ENCODE measurements at regions not wholly inside any gene's neighbourhood (a gene's known extent, or its start where the extent isn't known, plus 50 kb on each side); places are given as distances from the start of the nearest gene placed in this dataset.

DNA sequence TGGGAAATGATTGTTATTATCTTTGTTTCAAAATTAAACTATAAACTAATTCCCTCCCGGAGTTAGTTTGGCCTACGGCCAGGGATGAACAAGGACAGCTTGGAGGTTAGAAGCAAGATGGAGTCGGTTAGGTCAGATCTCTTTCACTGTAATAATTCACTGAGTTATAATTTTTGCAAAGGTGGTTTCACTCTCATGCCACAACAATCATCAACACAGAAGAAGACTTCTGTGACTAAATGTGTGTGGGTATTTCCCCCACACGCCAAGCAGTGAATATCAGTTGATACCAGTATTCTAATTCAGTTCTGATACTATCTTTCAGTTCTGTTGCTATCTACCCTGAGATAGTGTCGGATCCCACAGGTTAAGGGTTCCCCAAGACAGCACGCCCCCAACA is 215.1 kb downstream of the S1PR1 start:
- Histone ChIP-seq H3K36me3 (no peaks in the 10 kb centered on the region), H3K27me3 (no peaks in the 10 kb centered on the region), H3K4me3 (no peak overlapping the region), H3K4me1 (no peaks in the 10 kb centered on the region), H3K27ac (no peak overlapping the region), H3K9me3 (peaks cover 0 to 11% (median 0%) of the 10 kb centered on the region in 12 donors)
- no peak for TF ChIP-seq POLR2A (IDR thresholded peaks at IDR 0.05)
- TF ChIP-seq, protein P1, sequence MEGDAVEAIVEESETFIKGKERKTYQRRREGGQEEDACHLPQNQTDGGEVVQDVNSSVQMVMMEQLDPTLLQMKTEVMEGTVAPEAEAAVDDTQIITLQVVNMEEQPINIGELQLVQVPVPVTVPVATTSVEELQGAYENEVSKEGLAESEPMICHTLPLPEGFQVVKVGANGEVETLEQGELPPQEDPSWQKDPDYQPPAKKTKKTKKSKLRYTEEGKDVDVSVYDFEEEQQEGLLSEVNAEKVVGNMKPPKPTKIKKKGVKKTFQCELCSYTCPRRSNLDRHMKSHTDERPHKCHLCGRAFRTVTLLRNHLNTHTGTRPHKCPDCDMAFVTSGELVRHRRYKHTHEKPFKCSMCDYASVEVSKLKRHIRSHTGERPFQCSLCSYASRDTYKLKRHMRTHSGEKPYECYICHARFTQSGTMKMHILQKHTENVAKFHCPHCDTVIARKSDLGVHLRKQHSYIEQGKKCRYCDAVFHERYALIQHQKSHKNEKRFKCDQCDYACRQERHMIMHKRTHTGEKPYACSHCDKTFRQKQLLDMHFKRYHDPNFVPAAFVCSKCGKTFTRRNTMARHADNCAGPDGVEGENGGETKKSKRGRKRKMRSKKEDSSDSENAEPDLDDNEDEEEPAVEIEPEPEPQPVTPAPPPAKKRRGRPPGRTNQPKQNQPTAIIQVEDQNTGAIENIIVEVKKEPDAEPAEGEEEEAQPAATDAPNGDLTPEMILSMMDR (IDR thresholded peaks at IDR 0.05), result no peak
- DNase-seq (no peak), ATAC-seq (no peak)
- WGBS, 4 donors, result 68 to 79% (median 78%) methylated on average over 6 of the region's 6 CpGs
- intact Hi-C loops (cut with DNase I), result no loop called here

DNA sequence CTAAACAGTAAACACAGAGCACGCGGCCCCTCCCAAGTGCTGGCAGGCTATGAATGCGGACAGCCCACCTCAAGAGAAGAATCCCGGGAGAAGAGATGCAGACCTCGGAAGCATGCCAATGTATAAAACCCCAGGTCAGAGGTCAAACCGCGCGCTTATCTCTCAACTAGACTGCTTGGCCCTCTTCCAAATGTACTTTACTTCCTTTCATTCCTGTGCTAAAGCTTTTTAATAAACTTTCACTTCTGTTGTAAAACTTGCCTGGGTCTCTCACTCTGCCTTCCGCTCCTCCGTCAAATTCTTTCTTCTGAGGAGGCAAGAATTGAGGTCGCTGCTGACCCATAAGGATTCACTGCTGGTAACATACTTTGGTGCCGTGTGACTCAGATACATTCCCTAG is 216.0 kb downstream of the S1PR1 start:
- Histone ChIP-seq H3K36me3 (no peaks in the 10 kb centered on the region), H3K27ac (no peak overlapping the region), H3K4me3 (no peak overlapping the region), H3K27me3 (peaks cover 0 to 2% (median 0%) of the 10 kb centered on the region in 9 donors), H3K4me1 (no peaks in the 10 kb centered on the region), H3K9me3 (peaks cover 0 to 11% (median 0%) of the 10 kb centered on the region in 12 donors)
- TF ChIP-seq, protein P1 (IDR thresholded peaks at IDR 0.05), result no peak
- no peak for TF ChIP-seq POLR2A (IDR thresholded peaks at IDR 0.05)
- DNase-seq, result no peak
- ATAC-seq, result no peak
- WGBS, 4 donors, result 60 to 73% (median 71%) methylated on average over 12 of the region's 12 CpGs
- intact Hi-C loops (cut with DNase I), result no loop called here

DNA sequence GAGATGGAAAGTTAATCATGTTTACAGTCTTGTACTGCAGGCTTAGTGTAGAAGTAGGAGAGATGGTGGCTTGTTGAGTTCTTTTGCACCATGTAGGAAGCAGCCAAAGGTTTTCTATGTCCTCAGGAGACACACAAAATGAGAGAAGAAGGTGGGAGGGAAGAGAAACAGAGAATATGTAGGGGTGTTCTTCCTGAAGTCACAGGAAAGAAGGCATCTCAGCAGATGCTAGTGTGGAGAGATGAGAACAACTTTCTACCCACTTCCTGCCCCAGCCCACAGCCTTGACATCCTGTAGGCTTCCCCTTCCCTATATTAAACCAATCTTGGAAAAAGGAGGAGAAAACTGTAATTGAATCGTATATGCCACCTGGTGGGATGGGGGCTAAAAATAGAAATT is 217.0 kb downstream of the S1PR1 start:
- WGBS, 4 donors, result 42 to 53% (median 47%) methylated on average over 1 of the region's 1 CpG
- Histone ChIP-seq H3K36me3 (no peaks in the 10 kb centered on the region), H3K9me3 (peaks cover 0 to 11% (median 0%) of the 10 kb centered on the region in 12 donors), H3K4me1 (no peaks in the 10 kb centered on the region), H3K27ac (no peak overlapping the region), H3K4me3 (no peak overlapping the region), H3K27me3 (peaks cover 0 to 2% (median 0%) of the 10 kb centered on the region in 9 donors)
- ATAC-seq (no peak), DNase-seq (no peak)
- intact Hi-C loops (cut with DNase I), result no loop called here
- no peak for TF ChIP-seq POLR2A (IDR thresholded peaks at IDR 0.05)
- TF ChIP-seq, protein P1 (IDR thresholded peaks at IDR 0.05), result no peak

DNA sequence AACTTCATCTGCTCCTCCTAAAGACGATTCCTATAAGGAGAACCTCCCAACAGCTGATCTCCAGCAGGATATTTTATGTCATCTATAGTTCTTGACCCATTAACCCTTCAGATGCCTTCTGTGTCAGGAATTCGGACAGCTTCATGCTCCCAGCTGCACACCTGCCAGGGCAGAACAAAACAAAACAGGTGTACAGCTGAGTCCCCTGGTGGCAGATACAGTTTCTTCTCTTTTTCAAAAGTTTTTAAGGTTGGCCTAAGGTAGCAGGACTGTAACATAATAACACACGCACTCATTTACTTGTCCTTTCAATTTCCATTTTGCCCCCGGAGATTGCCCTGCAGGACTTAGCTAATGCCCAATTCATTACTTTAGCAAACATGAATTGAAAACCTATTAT is 218.3 kb downstream of the S1PR1 start:
- intact Hi-C loops (cut with DNase I), result no loop called here
- no peak for ATAC-seq
- Histone ChIP-seq H3K27ac (no peak overlapping the region), H3K4me1 (no peaks in the 10 kb centered on the region), H3K4me3 (no peak overlapping the region), H3K9me3 (peaks cover 0 to 11% (median 0%) of the 10 kb centered on the region in 12 donors), H3K36me3 (no peaks in the 10 kb centered on the region), H3K27me3 (peaks cover 0 to 2% (median 0%) of the 10 kb centered on the region in 9 donors)
- WGBS, 4 donors, result 77 to 86% (median 82%) methylated on average over 4 of the region's 4 CpGs
- DNase-seq, result no peak
- TF ChIP-seq, protein P1 (IDR thresholded peaks at IDR 0.05), result no peak
- TF ChIP-seq POLR2A (IDR thresholded peaks at IDR 0.05), result no peak

Measured in heart left ventricle (tissue), 16 donors.